Upper lobe of left lung (tissue), 4 donors: ENCODE measurements at regions not wholly inside any gene's neighbourhood (a gene's known extent, or its start where the extent isn't known, plus 50 kb on each side); places are given as distances from the start of the nearest gene placed in this dataset.

Source experiments
- POLR2A ChIP-seq, 4 donors: fragments of 450-650 bp; IDR thresholded peaks; one replicate each; pipeline ENCODE4 v1.5.1; 2016 to 2017; ENCODE audit warnings: antibody characterized with exemption in 4 of 4, mild to moderate bottlenecking in 2 of 4
- POLR2AphosphoS5 ChIP-seq, 2 donors: sonication (generic); formaldehyde crosslinking; IDR thresholded peaks; one replicate each; pipeline ENCODE4 v1.5.1; 2017; ENCODE audit warnings: antibody characterized with exemption in 2 of 2

DNA sequence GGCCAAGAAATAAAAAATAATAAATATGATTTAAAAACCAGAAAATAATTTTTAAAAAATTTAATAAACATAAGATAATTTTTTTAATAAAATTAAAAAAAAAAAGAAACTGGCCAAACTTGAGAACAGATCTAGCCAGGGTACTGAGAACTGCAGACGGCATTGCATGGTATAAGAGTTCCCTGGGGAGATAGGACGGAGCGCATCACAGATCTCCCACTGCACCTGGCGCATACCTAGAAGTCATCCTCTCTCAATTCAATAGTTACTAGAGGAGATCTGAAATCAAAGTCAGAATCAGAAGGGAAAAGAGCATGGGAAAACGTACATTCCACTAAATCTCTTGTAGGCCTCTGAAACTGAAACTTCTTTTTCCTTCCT is 58.9 kb upstream of the BCL2L14 start:
- TF ChIP-seq POLR2A (IDR thresholded peaks at IDR 0.05) = no peak
- TF ChIP-seq POLR2AphosphoS5 (IDR thresholded peaks at IDR 0.05) = no peak
